IMR-90 (cell line): ENCODE measurements at regions not wholly inside any gene's neighbourhood (a gene's known extent, or its start where the extent isn't known, plus 50 kb on each side); places are given as distances from the start of the nearest gene placed in this dataset.

Experiments used
- ATAC-seq: fragments of 200-7000 bp; cut with Tn5 transposase; 2 replicates; pipeline ENCODE4 v1.9.1; 2020; ENCODE audit warnings: low read depth, mild to moderate bottlenecking, moderate library complexity
- BruUV-seq: library from RNA; stranded (reverse); fragments of 400-500 nt; replicated peaks from 2 replicates; lab custom pipeline; 2021; lab: Mats Ljungman, UMichigan
- CTCF ChIA-PET: fragments of 300-600 bp; formaldehyde crosslinking; extraction: SDS; loops from one replicate; lab custom pipeline; 2021; ENCODE audit warnings: antibody characterized with exemption; lab: Yijun Ruan, JAX
- POLR2A ChIA-PET: fragments of 300-600 bp; sonication (Branson Sonifier 250); formaldehyde crosslinking; loops from one replicate; lab custom pipeline; 2022; ENCODE audit warnings: antibody characterized with exemption; ENCODE audit not compliant: unreplicated experiment; lab: Charles Lee
- DNase-seq: peaks from one replicate; pipeline ENCODE4 v3.0.0; 2013
- H2AFZ ChIP-seq: replicated peaks from 2 replicates; pipeline ENCODE3; 2013; ENCODE audit warnings: low read length, mild to moderate bottlenecking; ENCODE audit not compliant: poor library complexity
- H2AK5ac ChIP-seq: 2 replicates; pipeline ENCODE4 v1.6.1; 2013; ENCODE audit warnings: low read depth, low read length, inconsistent platforms
- H2AK9ac ChIP-seq: replicated peaks from 2 replicates; pipeline ENCODE3; 2013; ENCODE audit warnings: mild to moderate bottlenecking, low read depth, low read length, moderate library complexity; ENCODE audit not compliant: poor library complexity
- H2BK120ac ChIP-seq: 2 replicates; pipeline ENCODE4 v1.6.1; 2013; ENCODE audit warnings: low read depth, low read length, inconsistent platforms
- H2BK15ac ChIP-seq: 3 replicates; pipeline ENCODE4 v1.6.1; 2013; ENCODE audit warnings: low read depth, low read length, inconsistent platforms
- H2BK20ac ChIP-seq: 2 replicates; pipeline ENCODE4 v1.6.1; 2013; ENCODE audit warnings: low read depth, mild to moderate bottlenecking, inconsistent platforms, low read length, moderate library complexity
- H2BK5ac ChIP-seq: 2 replicates; pipeline ENCODE4 v1.6.1; 2013; ENCODE audit warnings: mild to moderate bottlenecking, low read depth, low read length, inconsistent platforms; ENCODE audit not compliant: poor library complexity, severe bottlenecking
- H3K14ac ChIP-seq: replicated peaks from 2 replicates; pipeline ENCODE4 v1.6.1; 2013; ENCODE audit warnings: low read depth, low read length, inconsistent platforms
- H3K18ac ChIP-seq: 2 replicates; pipeline ENCODE4 v1.6.1; 2013; ENCODE audit warnings: low read depth, low read length, control low read depth
- H3K23ac ChIP-seq: 2 replicates; pipeline ENCODE4 v1.6.1; 2013; ENCODE audit warnings: low read depth, low read length, inconsistent platforms
- H3K27ac ChIP-seq: 2 replicates; pipeline ENCODE4 v1.5.1; 2013; ENCODE audit warnings: mild to moderate bottlenecking, control low read depth, low read length; ENCODE audit not compliant: insufficient read depth
- H3K27me3 ChIP-seq: 2 replicates; pipeline ENCODE4 v1.6.1; 2013; ENCODE audit warnings: low read length; ENCODE audit not compliant: control insufficient read depth, insufficient read depth
- H3K36me3 ChIP-seq: 2 replicates; pipeline ENCODE4 v1.6.1; 2013; ENCODE audit warnings: low read length, mixed read lengths; ENCODE audit not compliant: control insufficient read depth, insufficient read depth
- H3K4ac ChIP-seq: 2 replicates; pipeline ENCODE4 v1.6.1; 2013; ENCODE audit warnings: low read depth, low read length, inconsistent platforms
- H3K4me1 ChIP-seq: 2 replicates; pipeline ENCODE4 v1.6.1; 2013; ENCODE audit warnings: low read length, mixed read lengths; ENCODE audit not compliant: control insufficient read depth, insufficient read depth
- H3K4me2 ChIP-seq: 2 replicates; pipeline ENCODE4 v1.6.1; 2013; ENCODE audit warnings: low read depth, mild to moderate bottlenecking, control low read depth, low read length, moderate library complexity
- H3K4me3 ChIP-seq: 2 replicates; pipeline ENCODE4 v1.5.1; 2013; ENCODE audit warnings: low read depth, mild to moderate bottlenecking, control low read depth, low read length, moderate library complexity; ENCODE audit not compliant: insufficient read depth
- H3K56ac ChIP-seq: 2 replicates; pipeline ENCODE4 v1.6.1; 2013; ENCODE audit warnings: low read length, inconsistent platforms; ENCODE audit not compliant: insufficient read depth; ENCODE audit errors: extremely low read depth
- H3K79me1 ChIP-seq, 2 experiments: 2 replicates each; pipeline ENCODE4 v1.6.1; 2013; ENCODE audit warnings: low read length in 2 of 2, inconsistent platforms in 1 of 2, low read depth in 1 of 2
- H3K9ac ChIP-seq: 2 replicates; pipeline ENCODE4 v1.6.1; 2013; ENCODE audit warnings: low read depth, low read length, control low read depth
- H3K9me1 ChIP-seq: 2 replicates; pipeline ENCODE4 v1.6.1; 2013; ENCODE audit warnings: low read length, inconsistent platforms; ENCODE audit not compliant: insufficient read depth
- H3K9me3 ChIP-seq: 2 replicates; pipeline ENCODE4 v1.6.1; 2013; ENCODE audit warnings: low read length; ENCODE audit not compliant: control insufficient read depth, insufficient read depth
- H4K20me1 ChIP-seq: 2 replicates; pipeline ENCODE4 v1.6.1; 2013; ENCODE audit warnings: low read length, inconsistent platforms; ENCODE audit not compliant: insufficient read depth
- H4K5ac ChIP-seq: 2 replicates; pipeline ENCODE4 v1.6.1; 2013; ENCODE audit warnings: mild to moderate bottlenecking, low read depth, low read length, control low read depth
- H4K8ac ChIP-seq, 2 experiments: 2 replicates each; pipeline ENCODE4 v1.6.1; 2013; ENCODE audit warnings: low read depth in 2 of 2, low read length in 2 of 2, control low read depth in 1 of 2, inconsistent platforms in 1 of 2
- H4K91ac ChIP-seq: 2 replicates; pipeline ENCODE4 v1.6.1; 2013; ENCODE audit warnings: low read depth, low read length, inconsistent platforms; ENCODE audit not compliant: insufficient read depth
- BHLHE40 ChIP-seq: fragments of 150-350 bp; IDR thresholded peaks from 2 replicates; pipeline ENCODE4 v1.6.1; 2016; ENCODE audit warnings: mild to moderate bottlenecking, low read depth, low read length
- CEBPB ChIP-seq: IDR thresholded peaks from 2 replicates; pipeline ENCODE4 v1.6.1; 2012; ENCODE audit warnings: low read depth, low read length, improper control_type of control experiment
- CHD1 ChIP-seq: IDR thresholded peaks from 2 replicates; pipeline ENCODE4 v1.6.1; 2012; ENCODE audit warnings: low read depth, low read length, improper control_type of control experiment
- CTCF ChIP-seq: conservative IDR thresholded peaks from 2 replicates; pipeline ENCODE4 v1.5.1; 2012; ENCODE audit warnings: mild to moderate bottlenecking, low read depth, low read length, improper control_type of control experiment
- ELK1 ChIP-seq: fragments of 150-350 bp; IDR thresholded peaks from 2 replicates; pipeline ENCODE4 v1.6.1; 2016; ENCODE audit warnings: low read depth, mild to moderate bottlenecking, low read length, moderate library complexity, borderline replicate concordance
- FOS ChIP-seq: fragments of 150-350 bp; IDR thresholded peaks from 2 replicates; pipeline ENCODE4 v1.6.1; 2016; ENCODE audit warnings: low read depth, low read length
- MAFK ChIP-seq: IDR thresholded peaks from 2 replicates; pipeline ENCODE4 v1.6.1; 2012; ENCODE audit warnings: low read depth, low read length, improper control_type of control experiment
- MAZ ChIP-seq: IDR thresholded peaks from 2 replicates; pipeline ENCODE4 v1.6.1; 2012; ENCODE audit warnings: low read depth, mild to moderate bottlenecking, low read length, improper control_type of control experiment, moderate library complexity, borderline replicate concordance
- MXI1 ChIP-seq: IDR thresholded peaks from 2 replicates; pipeline ENCODE4 v1.6.1; 2012; ENCODE audit warnings: low read depth, mild to moderate bottlenecking, low read length, moderate library complexity, borderline replicate concordance
- NFE2L2 ChIP-seq: fragments of 150-350 bp; IDR thresholded peaks from 2 replicates; pipeline ENCODE4 v1.6.1; 2016; ENCODE audit warnings: low read depth, mild to moderate bottlenecking, low read length
- POLR2A ChIP-seq: IDR thresholded peaks from 2 replicates; pipeline ENCODE4 v1.6.1; 2012; ENCODE audit warnings: mild to moderate bottlenecking, low read depth, low read length
- RAD21 ChIP-seq: IDR thresholded peaks from 2 replicates; pipeline ENCODE4 v1.6.1; 2012; ENCODE audit warnings: low read length, improper control_type of control experiment
- RCOR1 ChIP-seq: IDR thresholded peaks from 2 replicates; pipeline ENCODE4 v1.6.1; 2012; ENCODE audit warnings: mild to moderate bottlenecking, low read length, improper control_type of control experiment; ENCODE audit not compliant: insufficient replicate concordance
- RFX5 ChIP-seq: IDR thresholded peaks from 2 replicates; pipeline ENCODE4 v1.8.0; 2012; ENCODE audit warnings: low read depth, mild to moderate bottlenecking, low read length, moderate library complexity
- USF2 ChIP-seq: fragments of 150-350 bp; IDR thresholded peaks from 2 replicates; pipeline ENCODE4 v1.6.1; 2017; ENCODE audit warnings: mild to moderate bottlenecking, antibody characterized with exemption, low read length, low read depth
- WGBS, 2 experiments: methylation state at CpG; one replicate each; pipeline versions ENCODE4 v1.1.5 to v1.1.7; 2013; ENCODE audit warnings: missing lambda C conversion rate in 2 of 2; ENCODE audit not compliant: insufficient read length in 1 of 2; ENCODE audit errors: extremely low coverage in 2 of 2; 5-methylcytosine and 5-hydroxymethylcytosine counted together
- dilution Hi-C: fragments of 300-500 bp; cut with HindIII; formaldehyde crosslinking; loops from one replicate; pipeline ENCODE4 v1.14.3; 2018; ENCODE audit warnings: low sequenced_read_pairs; ENCODE audit not compliant: unreplicated experiment
- in situ Hi-C: fragments of 300-500 bp; cut with MboI; formaldehyde crosslinking; loops from 3 replicates; pipeline ENCODE4 v1.14.3; 2019; ENCODE audit warnings: low sequenced_read_pairs, inconsistent platforms, mixed read lengths
- intact Hi-C: fragments of 100-400 bp; cut with micrococcal nuclease; formaldehyde crosslinking; loops from 2 replicates; pipeline ENCODE4 v1.10.0; 2022

- H2BK15ac ChIP-seq, result no peak overlapping the region
- H4K91ac ChIP-seq, result no peak overlapping the region
- H3K56ac ChIP-seq, result no peak overlapping the region
- no peak overlapping the region for H3K4me2 ChIP-seq
- H3K14ac ChIP-seq, result no peak overlapping the region
- H3K23ac ChIP-seq, result no peak overlapping the region
- H4K20me1 ChIP-seq, result no peaks in the 10 kb centered on the region
- no peaks in the 10 kb centered on the region for H3K27me3 ChIP-seq
- H3K18ac ChIP-seq, result no peak overlapping the region
- ATAC-seq, result no peak
- H3K27ac ChIP-seq, result no peak overlapping the region
- no peak overlapping the region for H4K5ac ChIP-seq
- in situ Hi-C loops (no loop called here), dilution Hi-C loops (no loop called here), intact Hi-C loops (no loop called here)
- H4K8ac ChIP-seq, result no peak overlapping the region
- H3K79me1 ChIP-seq, result no peaks in the 10 kb centered on the region
- H3K9me3 ChIP-seq, result peaks cover 50% of the 10 kb centered on the region
- BruUV-seq, result no TSS peak
- peak overlapping the region; percentile 45 for H2AK9ac ChIP-seq
- H3K4ac ChIP-seq, result no peak overlapping the region
- H2BK5ac ChIP-seq, result no peak overlapping the region
- ChIA-PET POLR2A (no interaction called here), CTCF (no interaction called here)
- H2AFZ ChIP-seq, result no peak overlapping the region
- no peak overlapping the region for H2AK5ac ChIP-seq
- H3K9ac ChIP-seq, result no peak overlapping the region
- DNase-seq, result no peak
- H3K4me3 ChIP-seq, result no peak overlapping the region
- WGBS, 2 experiments, result 0% methylated on average over 1 of the region's 27 CpGs; no CpG with 5 or more reads in 1 of the 2 experiments
- H2BK20ac ChIP-seq, result no peak overlapping the region
- H3K36me3 ChIP-seq, result no peaks in the 10 kb centered on the region
- no peaks in the 10 kb centered on the region for H3K4me1 ChIP-seq
- H3K9me1 ChIP-seq, result no peaks in the 10 kb centered on the region
- no peak overlapping the region for H2BK120ac ChIP-seq
- no peak for TF ChIP-seq BHLHE40
- no peak for TF ChIP-seq RCOR1
- no peak for TF ChIP-seq CEBPB
- TF ChIP-seq CTCF, result no peak
- no peak for TF ChIP-seq ELK1
- TF ChIP-seq CHD1, result no peak
- TF ChIP-seq MAZ, result no peak
- TF ChIP-seq MAFK, result no peak
- no peak for TF ChIP-seq RAD21
- no peak for TF ChIP-seq RFX5
- no peak for TF ChIP-seq USF2
- no peak for TF ChIP-seq POLR2A
- no peak for TF ChIP-seq MXI1
- TF ChIP-seq FOS, result no peak
- no peak for TF ChIP-seq NFE2L2
These were observed 283.6 kb downstream of the NPHP4 start for GRCh38 chr1:5708346-5709245.
